Endothelial cell (in vitro differentiated cells): ENCODE measurements at regions not wholly inside any gene's neighbourhood (a gene's known extent, or its start where the extent isn't known, plus 50 kb on each side); places are given as distances from the start of the nearest gene placed in this dataset.
"Not testable (repeated sequence)": the region's sequence is repeated elsewhere in the genome, so short reads cannot be mapped to it uniquely, and the experiment has no call there.

Experiments used
- DNase-seq: peaks from one replicate; pipeline ENCODE4 v3.0.0; 2021; ENCODE audit warnings: low spot score
- H3K27ac Mint-ChIP-seq: one replicate; pipeline ENCODE4 v1.8.0; 2021; ENCODE audit warnings: mixed read lengths, inconsistent platforms; ENCODE audit not compliant: unreplicated experiment
- H3K27me3 Mint-ChIP-seq: one replicate; pipeline ENCODE4 v1.8.0; 2021; ENCODE audit warnings: mild to moderate bottlenecking, moderate library complexity, mixed read lengths, inconsistent platforms; ENCODE audit not compliant: unreplicated experiment
- H3K36me3 Mint-ChIP-seq: one replicate; pipeline ENCODE4 v1.8.0; 2021; ENCODE audit warnings: mild to moderate bottlenecking, low read depth, mixed read lengths, inconsistent platforms; ENCODE audit not compliant: unreplicated experiment
- H3K4me1 Mint-ChIP-seq: one replicate; pipeline ENCODE4 v1.8.0; 2021; ENCODE audit warnings: mild to moderate bottlenecking, mixed read lengths, inconsistent platforms; ENCODE audit not compliant: unreplicated experiment
- H3K4me3 Mint-ChIP-seq: one replicate; pipeline ENCODE4 v1.8.0; 2021; ENCODE audit warnings: mild to moderate bottlenecking, mixed read lengths, inconsistent platforms; ENCODE audit not compliant: unreplicated experiment
- H3K9me3 Mint-ChIP-seq: one replicate; pipeline ENCODE4 v1.8.0; 2021; ENCODE audit warnings: mixed read lengths, inconsistent platforms; ENCODE audit not compliant: unreplicated experiment
- TF ChIP-seq, protein P1 (sequence below): fragments of 200-600 bp; sonication (generic); IDR thresholded peaks from one replicate; pipeline ENCODE4 v1.5.0; 2021; ENCODE audit warnings: antibody characterized with exemption; ENCODE audit not compliant: unreplicated experiment

DNA sequence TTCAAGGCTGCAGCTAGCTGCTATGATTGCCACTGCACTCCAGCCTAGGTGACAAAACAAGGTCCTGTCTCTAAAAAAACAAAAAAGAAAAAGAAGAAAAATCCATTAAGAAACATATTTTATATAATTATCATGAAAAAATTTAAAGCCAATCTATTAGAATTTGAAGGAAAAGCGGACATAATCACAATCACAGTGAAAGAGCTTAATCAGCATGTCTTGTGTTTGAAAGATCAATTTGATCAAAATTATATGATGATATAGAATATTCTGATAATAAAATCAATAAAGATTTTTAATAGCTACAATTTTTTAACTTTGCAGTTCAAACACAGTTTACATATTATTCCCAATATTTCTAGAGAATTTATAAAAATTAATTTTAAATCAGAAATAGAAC lies 210.1 kb downstream of the MEX3B start:
- no peak for DNase-seq
- TF ChIP-seq, protein P1, sequence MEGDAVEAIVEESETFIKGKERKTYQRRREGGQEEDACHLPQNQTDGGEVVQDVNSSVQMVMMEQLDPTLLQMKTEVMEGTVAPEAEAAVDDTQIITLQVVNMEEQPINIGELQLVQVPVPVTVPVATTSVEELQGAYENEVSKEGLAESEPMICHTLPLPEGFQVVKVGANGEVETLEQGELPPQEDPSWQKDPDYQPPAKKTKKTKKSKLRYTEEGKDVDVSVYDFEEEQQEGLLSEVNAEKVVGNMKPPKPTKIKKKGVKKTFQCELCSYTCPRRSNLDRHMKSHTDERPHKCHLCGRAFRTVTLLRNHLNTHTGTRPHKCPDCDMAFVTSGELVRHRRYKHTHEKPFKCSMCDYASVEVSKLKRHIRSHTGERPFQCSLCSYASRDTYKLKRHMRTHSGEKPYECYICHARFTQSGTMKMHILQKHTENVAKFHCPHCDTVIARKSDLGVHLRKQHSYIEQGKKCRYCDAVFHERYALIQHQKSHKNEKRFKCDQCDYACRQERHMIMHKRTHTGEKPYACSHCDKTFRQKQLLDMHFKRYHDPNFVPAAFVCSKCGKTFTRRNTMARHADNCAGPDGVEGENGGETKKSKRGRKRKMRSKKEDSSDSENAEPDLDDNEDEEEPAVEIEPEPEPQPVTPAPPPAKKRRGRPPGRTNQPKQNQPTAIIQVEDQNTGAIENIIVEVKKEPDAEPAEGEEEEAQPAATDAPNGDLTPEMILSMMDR = no peak
- no peak overlapping the region for H3K27ac Mint-ChIP-seq
- no peaks in the 10 kb centered on the region for H3K4me1 Mint-ChIP-seq
- H3K36me3 Mint-ChIP-seq = no peaks in the 10 kb centered on the region
- H3K27me3 Mint-ChIP-seq = no peaks in the 10 kb centered on the region
- H3K9me3 Mint-ChIP-seq = no peaks in the 10 kb centered on the region
- no peak overlapping the region for H3K4me3 Mint-ChIP-seq

DNA sequence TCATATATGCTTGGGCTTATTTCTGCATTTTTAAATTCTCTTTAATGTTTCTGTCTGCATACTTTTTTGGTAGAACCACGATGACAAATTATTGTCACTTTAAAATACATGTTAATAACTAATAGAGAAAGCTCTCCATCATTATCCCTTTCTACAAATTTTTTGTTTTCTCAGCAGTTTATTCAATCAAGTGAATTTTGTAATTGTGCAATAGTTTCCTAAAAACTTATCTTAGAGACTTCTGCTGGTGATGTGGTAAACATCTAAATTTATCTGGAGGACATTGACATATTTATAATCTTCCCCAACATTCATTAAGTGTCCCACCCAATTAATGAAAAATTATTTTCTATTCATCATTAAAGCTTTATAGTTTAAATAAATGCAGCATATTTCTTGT lies 215.3 kb downstream of the MEX3B start:
- Mint-ChIP-seq H3K4me1 (no peaks in the 10 kb centered on the region), H3K4me3 (no peak overlapping the region), H3K36me3 (peaks cover 4% of the 10 kb centered on the region), H3K27ac (no peak overlapping the region), H3K27me3 (no peaks in the 10 kb centered on the region), H3K9me3 (no peaks in the 10 kb centered on the region)
- DNase-seq = no peak
- TF ChIP-seq, protein P1 = no peak

DNA sequence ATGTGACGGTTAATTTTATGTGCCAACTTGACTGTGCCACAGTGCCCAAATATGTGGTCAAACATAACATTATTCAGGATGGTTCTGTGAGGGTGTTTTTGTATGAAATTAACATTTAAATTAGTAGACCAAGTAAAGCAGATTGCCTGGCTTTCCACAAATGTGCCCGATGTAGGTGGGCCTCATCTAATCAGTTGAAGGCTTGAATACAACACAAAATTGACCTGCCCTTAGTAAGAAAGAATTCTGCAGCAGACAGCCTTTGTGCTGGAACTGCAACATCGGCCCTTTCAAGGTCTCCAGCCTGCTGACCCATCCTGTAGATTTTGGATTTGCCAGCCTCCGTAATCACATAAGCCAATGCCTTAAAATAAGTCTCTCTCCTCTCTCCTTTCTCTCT lies 215.9 kb downstream of the MEX3B start:
- TF ChIP-seq, protein P1 = no peak
- Mint-ChIP-seq H3K9me3 (no peaks in the 10 kb centered on the region), H3K27me3 (no peaks in the 10 kb centered on the region), H3K4me1 (no peaks in the 10 kb centered on the region), H3K27ac (no peak overlapping the region), H3K36me3 (peaks cover 4% of the 10 kb centered on the region), H3K4me3 (peak overlapping the region; percentile 78)
- DNase-seq = no peak

DNA sequence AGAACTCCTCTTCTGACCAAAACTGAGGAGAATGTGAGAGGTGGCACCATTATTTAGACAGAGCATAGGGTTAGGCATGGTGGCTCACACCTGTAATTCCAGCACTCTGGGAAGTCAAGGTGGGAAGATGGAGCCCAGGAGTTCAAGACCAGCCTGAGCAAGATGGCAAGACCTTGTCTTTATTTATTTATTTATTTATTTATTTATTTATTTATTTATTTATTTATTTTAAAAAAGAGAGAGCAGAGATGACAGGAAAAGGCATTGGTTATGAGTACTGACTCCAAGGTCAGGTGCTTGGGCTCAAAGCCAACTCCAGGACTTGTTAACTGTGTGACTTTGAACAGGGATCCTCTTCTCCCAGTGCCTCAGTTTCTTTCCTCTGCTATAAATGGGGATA lies 217.7 kb downstream of the MEX3B start:
- Mint-ChIP-seq H3K27me3 (no peaks in the 10 kb centered on the region), H3K27ac (no peak overlapping the region), H3K36me3 (peaks cover 4% of the 10 kb centered on the region), H3K9me3 (peaks cover under 1% of the 10 kb centered on the region), H3K4me1 (no peaks in the 10 kb centered on the region), H3K4me3 (no peak overlapping the region)
- no peak for DNase-seq
- TF ChIP-seq, protein P1 = no peak

DNA sequence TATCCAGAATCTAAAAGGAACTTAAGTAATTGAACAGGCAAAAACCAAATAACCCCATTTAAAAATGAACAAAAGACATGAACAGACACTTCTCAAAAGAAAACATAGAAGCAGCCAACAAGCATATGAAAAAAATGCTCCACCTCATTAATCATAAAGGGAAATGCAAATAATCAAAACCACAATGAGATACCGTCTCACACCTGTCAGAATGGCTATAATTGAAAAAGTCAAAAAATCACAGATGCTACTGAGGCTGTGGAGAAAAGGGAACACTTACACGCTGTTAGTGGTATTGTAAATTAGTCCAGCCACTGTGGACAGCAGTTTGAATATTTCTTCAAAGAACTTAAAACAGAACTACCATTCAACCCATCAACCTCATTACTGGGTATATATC lies 220.7 kb downstream of the MEX3B start:
- Mint-ChIP-seq H3K9me3 (peaks cover 5% of the 10 kb centered on the region), H3K4me3 (no peak overlapping the region), H3K27ac (no peak overlapping the region), H3K36me3 (peaks cover 6% of the 10 kb centered on the region), H3K4me1 (peaks cover 9% of the 10 kb centered on the region), H3K27me3 (no peaks in the 10 kb centered on the region)
- no peak for DNase-seq
- TF ChIP-seq, protein P1 = no peak

DNA sequence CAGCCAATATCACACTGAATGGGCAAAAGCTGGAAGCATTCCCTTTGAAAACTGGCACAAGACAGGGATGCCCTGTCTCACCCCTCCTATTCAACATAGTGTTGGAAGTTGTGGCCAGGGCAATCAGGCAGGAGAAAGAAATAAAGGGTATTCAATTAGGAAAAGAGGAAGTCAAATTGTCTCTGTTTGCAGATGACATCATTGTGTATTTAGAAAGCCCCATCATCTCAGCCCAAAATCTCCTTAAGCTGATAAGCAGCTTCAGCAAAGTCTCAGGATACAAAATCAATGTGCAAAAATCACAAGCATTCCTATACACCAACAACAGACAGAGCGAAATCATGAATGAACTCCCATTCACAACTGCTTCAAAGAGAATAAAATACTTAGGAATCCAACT lies 223.2 kb downstream of the MEX3B start:
- H3K4me1 Mint-ChIP-seq, DNase-seq, H3K36me3 Mint-ChIP-seq, H3K9me3 Mint-ChIP-seq, H3K4me3 Mint-ChIP-seq, H3K27ac Mint-ChIP-seq, H3K27me3 Mint-ChIP-seq: not testable (repeated sequence)
